Activated CD8-positive, alpha-beta T cell treated with anti-CD3 and anti-CD28 coated beads for 36 hours (primary cell): ENCODE measurements at regions not wholly inside any gene's neighbourhood (a gene's known extent, or its start where the extent isn't known, plus 50 kb on each side); places are given as distances from the start of the nearest gene placed in this dataset.

Experiments used
- ATAC-seq: fragments of 200-7000 bp; cut with Tn5 transposase; one replicate; pipeline ENCODE4 v1.10.0; 2021; ENCODE audit warnings: mild to moderate bottlenecking, moderate library complexity
- CTCF ChIA-PET: fragments of 350-600 bp; sonication (Branson Sonifier 250); formaldehyde crosslinking; loops from one replicate; lab custom pipeline; 2021; ENCODE audit warnings: antibody characterized with exemption; lab: Charles Lee
- POLR2A ChIA-PET: fragments of 350-600 bp; sonication (Branson Sonifier 250); formaldehyde crosslinking; loops from one replicate; lab custom pipeline; 2021; ENCODE audit warnings: antibody characterized with exemption; lab: Charles Lee
- DNase-seq: peaks from one replicate; pipeline ENCODE4 v3.0.0-alpha.2; 2020
- H3K27ac Mint-ChIP-seq: one replicate; pipeline ENCODE4 v1.8.0; 2021; ENCODE audit warnings: mild to moderate bottlenecking, mixed read lengths
- H3K27me3 Mint-ChIP-seq: one replicate; pipeline ENCODE4 v1.8.0; 2021; ENCODE audit warnings: mixed read lengths
- H3K36me3 Mint-ChIP-seq: one replicate; pipeline ENCODE4 v1.8.0; 2021; ENCODE audit warnings: low read depth, mixed read lengths
- H3K4me1 Mint-ChIP-seq: one replicate; pipeline ENCODE4 v1.8.0; 2021; ENCODE audit warnings: low read depth, mixed read lengths
- H3K4me3 Mint-ChIP-seq: one replicate; pipeline ENCODE4 v1.8.0; 2021; ENCODE audit warnings: mild to moderate bottlenecking, moderate library complexity, mixed read lengths
- H3K9me3 Mint-ChIP-seq: one replicate; pipeline ENCODE4 v1.8.0; 2021; ENCODE audit warnings: mixed read lengths
- CTCF ChIP-seq: fragments of 200-600 bp; IDR thresholded peaks from one replicate; pipeline ENCODE4 v1.8.0; 2022; ENCODE audit warnings: antibody characterized with exemption, mild to moderate bottlenecking
- intact Hi-C: fragments of 100-400 bp; cut with micrococcal nuclease; formaldehyde crosslinking; loops from one replicate; pipeline ENCODE4 v1.10.0; 2022

GRCh38 chr4:89365776-89366175 lies 58.2 kb upstream of the GPRIN3 start:
- TF ChIP-seq CTCF, result no peak
- peaks cover 2% of the 10 kb centered on the region for H3K9me3 Mint-ChIP-seq
- CTCF ChIA-PET, result interaction anchor here (0.8 kb wide), 1 partner anchor 139 kb away, joined by 3 read pairs; no protein-coding TSS in a partner anchor
- H3K36me3 Mint-ChIP-seq, result no peaks in the 10 kb centered on the region
- H3K4me3 Mint-ChIP-seq, result no peak overlapping the region
- no peaks in the 10 kb centered on the region for H3K27me3 Mint-ChIP-seq
- peaks cover 5% of the 10 kb centered on the region for H3K4me1 Mint-ChIP-seq
- H3K27ac Mint-ChIP-seq, result no peak overlapping the region
- ATAC-seq (peak; percentile 45), DNase-seq (no peak)
- intact Hi-C loops, result no loop called here
- POLR2A ChIA-PET, result no interaction called here

- TF ChIP-seq CTCF, result no peak
- H3K27ac Mint-ChIP-seq, result no peak overlapping the region
- H3K4me1 Mint-ChIP-seq, result peaks cover 5% of the 10 kb centered on the region
- peaks cover 2% of the 10 kb centered on the region for H3K9me3 Mint-ChIP-seq
- H3K4me3 Mint-ChIP-seq, result no peak overlapping the region
- CTCF ChIA-PET, result no interaction called here
- ATAC-seq (no peak), DNase-seq (no peak)
- H3K36me3 Mint-ChIP-seq, result no peaks in the 10 kb centered on the region
- H3K27me3 Mint-ChIP-seq, result no peaks in the 10 kb centered on the region
- intact Hi-C loops, result no loop called here
- POLR2A ChIA-PET, result no interaction called here
These were observed 57.8 kb upstream of the GPRIN3 start for GRCh38 chr4:89365375-89365774.

GRCh38 chr4:89364541-89364940 lies 56.9 kb upstream of the GPRIN3 start:
- no peak for DNase-seq
- ChIA-PET CTCF (no interaction called here), POLR2A (no interaction called here)
- no peaks in the 10 kb centered on the region for H3K27me3 Mint-ChIP-seq
- peaks cover 2% of the 10 kb centered on the region for H3K9me3 Mint-ChIP-seq
- no peaks in the 10 kb centered on the region for H3K36me3 Mint-ChIP-seq
- no peak overlapping the region for H3K27ac Mint-ChIP-seq
- intact Hi-C loops, result no loop called here
- no peak overlapping the region for H3K4me3 Mint-ChIP-seq
- no peak for ATAC-seq
- no peak for TF ChIP-seq CTCF
- peaks cover 5% of the 10 kb centered on the region for H3K4me1 Mint-ChIP-seq

GRCh38 chr4:89363786-89364185 lies 56.2 kb upstream of the GPRIN3 start:
- intact Hi-C loops, result no loop called here
- no peak overlapping the region for H3K27ac Mint-ChIP-seq
- no peaks in the 10 kb centered on the region for H3K36me3 Mint-ChIP-seq
- peak; percentile 17 for ATAC-seq
- ChIA-PET POLR2A (no interaction called here), CTCF (no interaction called here)
- peaks cover 2% of the 10 kb centered on the region for H3K9me3 Mint-ChIP-seq
- DNase-seq, result peak; percentile 5
- no peak for TF ChIP-seq CTCF
- H3K27me3 Mint-ChIP-seq, result no peaks in the 10 kb centered on the region
- H3K4me1 Mint-ChIP-seq, result peaks cover 5% of the 10 kb centered on the region
- no peak overlapping the region for H3K4me3 Mint-ChIP-seq

- intact Hi-C loops, result no loop called here
- H3K27me3 Mint-ChIP-seq, result no peaks in the 10 kb centered on the region
- H3K4me1 Mint-ChIP-seq, result no peaks in the 10 kb centered on the region
- H3K4me3 Mint-ChIP-seq, result no peak overlapping the region
- ATAC-seq (no peak), DNase-seq (no peak)
- TF ChIP-seq CTCF, result no peak
- H3K27ac Mint-ChIP-seq, result no peak overlapping the region
- H3K9me3 Mint-ChIP-seq, result no peaks in the 10 kb centered on the region
- POLR2A ChIA-PET, result interaction anchor here (0.6 to 0.7 kb wide), 2 partner anchors 17 to 73 kb away, joined by 3 read pairs; no protein-coding TSS in a partner anchor
- no peaks in the 10 kb centered on the region for H3K36me3 Mint-ChIP-seq
- CTCF ChIA-PET, result interaction anchor here (0.6 to 2.9 kb wide), 5 partner anchors 99 to 321 kb away, joined by 3 to 9 read pairs (median 3); no protein-coding TSS in a partner anchor
These were observed 51.5 kb upstream of the GPRIN3 start for GRCh38 chr4:89358935-89359638.
